Liver (tissue), 3 donors: ENCODE measurements at regions not wholly inside any gene's neighbourhood (a gene's known extent, or its start where the extent isn't known, plus 50 kb on each side); places are given as distances from the start of the nearest gene placed in this dataset.

Source experiments
- FOXA1 ChIP-seq: IDR thresholded peaks from 2 replicates; pipeline ENCODE4 v1.6.1; 2016; ENCODE audit warnings: antibody characterized with exemption
- GABPA ChIP-seq, 2 donors: IDR thresholded peaks in 1 of 2; conservative IDR thresholded peaks in 1 of 2; 2 replicates each; pipeline ENCODE4 v1.6.1; 2016; ENCODE audit warnings: antibody characterized with exemption in 2 of 2, mild to moderate bottlenecking in 1 of 2, moderate library complexity in 1 of 2
- HNF4A ChIP-seq, 2 donors: conservative IDR thresholded peaks; 2 replicates each; pipeline ENCODE4 v1.6.1; 2016; ENCODE audit warnings: antibody characterized with exemption in 2 of 2, mild to moderate bottlenecking in 2 of 2
- RAD21 ChIP-seq, 2 donors: IDR thresholded peaks; 2 replicates each; pipeline ENCODE4 v1.6.1; 2016; ENCODE audit warnings: antibody characterized with exemption in 2 of 2, mild to moderate bottlenecking in 2 of 2
- RXRA ChIP-seq, 2 donors: IDR thresholded peaks; 2 replicates each; pipeline ENCODE4 v1.6.1; 2017 to 2018; ENCODE audit warnings: antibody characterized with exemption in 2 of 2, mild to moderate bottlenecking in 1 of 2
- TAF1 ChIP-seq: conservative IDR thresholded peaks from 2 replicates; pipeline ENCODE4 v1.6.1; 2016; ENCODE audit warnings: antibody characterized with exemption, mild to moderate bottlenecking
- YY1 ChIP-seq: IDR thresholded peaks from 2 replicates; pipeline ENCODE4 v1.6.1; 2016; ENCODE audit warnings: antibody characterized with exemption, mild to moderate bottlenecking
- TF ChIP-seq, protein P1 (sequence below): IDR thresholded peaks from 2 replicates; pipeline ENCODE4 v1.6.1; 2016; ENCODE audit warnings: antibody characterized with exemption
- TF ChIP-seq, protein P2 (sequence below): IDR thresholded peaks from 2 replicates; pipeline ENCODE4 v1.6.1; 2016; ENCODE audit warnings: antibody characterized with exemption
- TF ChIP-seq, protein P3 (sequence below): fragments of 150-350 bp; IDR thresholded peaks from 2 replicates; pipeline ENCODE4 v1.5.1; 2017; ENCODE audit warnings: improper control_type of control experiment, low read depth, low read length; ENCODE audit not compliant: missing input control
- TF ChIP-seq, protein P4 (sequence below): IDR thresholded peaks from 2 replicates; pipeline ENCODE4 v1.6.1; 2016; ENCODE audit warnings: antibody characterized with exemption, mild to moderate bottlenecking
- TF ChIP-seq, protein P5 (sequence below): IDR thresholded peaks from 2 replicates; pipeline ENCODE4 v1.6.1; 2016; ENCODE audit warnings: antibody characterized with exemption
- donor health status: healthy.
- donor health status: healthy.

DNA sequence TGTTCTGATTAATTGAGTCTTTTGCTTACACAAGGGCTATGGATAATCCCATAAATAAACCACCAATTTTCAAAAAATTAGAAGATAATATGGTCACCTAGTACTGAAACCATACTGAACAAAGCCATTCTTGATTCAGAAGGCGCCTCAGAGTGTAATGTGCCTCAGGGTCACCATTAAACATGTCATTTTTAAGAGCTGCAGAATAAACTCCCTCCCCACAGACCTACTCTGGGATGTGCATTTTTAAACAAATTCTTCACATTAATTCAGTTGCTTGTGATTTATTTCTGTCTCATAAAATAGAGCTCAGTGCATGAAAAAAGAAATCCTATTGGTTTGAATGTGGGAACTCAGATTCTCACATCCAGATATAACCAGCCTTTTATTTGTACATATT lies 202.1 kb upstream of the HEY2 start:
- TF ChIP-seq, protein P1, sequence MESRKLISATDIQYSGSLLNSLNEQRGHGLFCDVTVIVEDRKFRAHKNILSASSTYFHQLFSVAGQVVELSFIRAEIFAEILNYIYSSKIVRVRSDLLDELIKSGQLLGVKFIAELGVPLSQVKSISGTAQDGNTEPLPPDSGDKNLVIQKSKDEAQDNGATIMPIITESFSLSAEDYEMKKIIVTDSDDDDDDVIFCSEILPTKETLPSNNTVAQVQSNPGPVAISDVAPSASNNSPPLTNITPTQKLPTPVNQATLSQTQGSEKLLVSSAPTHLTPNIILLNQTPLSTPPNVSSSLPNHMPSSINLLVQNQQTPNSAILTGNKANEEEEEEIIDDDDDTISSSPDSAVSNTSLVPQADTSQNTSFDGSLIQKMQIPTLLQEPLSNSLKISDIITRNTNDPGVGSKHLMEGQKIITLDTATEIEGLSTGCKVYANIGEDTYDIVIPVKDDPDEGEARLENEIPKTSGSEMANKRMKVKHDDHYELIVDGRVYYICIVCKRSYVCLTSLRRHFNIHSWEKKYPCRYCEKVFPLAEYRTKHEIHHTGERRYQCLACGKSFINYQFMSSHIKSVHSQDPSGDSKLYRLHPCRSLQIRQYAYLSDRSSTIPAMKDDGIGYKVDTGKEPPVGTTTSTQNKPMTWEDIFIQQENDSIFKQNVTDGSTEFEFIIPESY = no peak
- TF ChIP-seq, protein P2, sequence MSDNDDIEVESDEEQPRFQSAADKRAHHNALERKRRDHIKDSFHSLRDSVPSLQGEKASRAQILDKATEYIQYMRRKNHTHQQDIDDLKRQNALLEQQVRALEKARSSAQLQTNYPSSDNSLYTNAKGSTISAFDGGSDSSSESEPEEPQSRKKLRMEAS = no peak
- TF ChIP-seq, protein P3, sequence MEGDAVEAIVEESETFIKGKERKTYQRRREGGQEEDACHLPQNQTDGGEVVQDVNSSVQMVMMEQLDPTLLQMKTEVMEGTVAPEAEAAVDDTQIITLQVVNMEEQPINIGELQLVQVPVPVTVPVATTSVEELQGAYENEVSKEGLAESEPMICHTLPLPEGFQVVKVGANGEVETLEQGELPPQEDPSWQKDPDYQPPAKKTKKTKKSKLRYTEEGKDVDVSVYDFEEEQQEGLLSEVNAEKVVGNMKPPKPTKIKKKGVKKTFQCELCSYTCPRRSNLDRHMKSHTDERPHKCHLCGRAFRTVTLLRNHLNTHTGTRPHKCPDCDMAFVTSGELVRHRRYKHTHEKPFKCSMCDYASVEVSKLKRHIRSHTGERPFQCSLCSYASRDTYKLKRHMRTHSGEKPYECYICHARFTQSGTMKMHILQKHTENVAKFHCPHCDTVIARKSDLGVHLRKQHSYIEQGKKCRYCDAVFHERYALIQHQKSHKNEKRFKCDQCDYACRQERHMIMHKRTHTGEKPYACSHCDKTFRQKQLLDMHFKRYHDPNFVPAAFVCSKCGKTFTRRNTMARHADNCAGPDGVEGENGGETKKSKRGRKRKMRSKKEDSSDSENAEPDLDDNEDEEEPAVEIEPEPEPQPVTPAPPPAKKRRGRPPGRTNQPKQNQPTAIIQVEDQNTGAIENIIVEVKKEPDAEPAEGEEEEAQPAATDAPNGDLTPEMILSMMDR = no peak
- TF ChIP-seq, protein P4, sequence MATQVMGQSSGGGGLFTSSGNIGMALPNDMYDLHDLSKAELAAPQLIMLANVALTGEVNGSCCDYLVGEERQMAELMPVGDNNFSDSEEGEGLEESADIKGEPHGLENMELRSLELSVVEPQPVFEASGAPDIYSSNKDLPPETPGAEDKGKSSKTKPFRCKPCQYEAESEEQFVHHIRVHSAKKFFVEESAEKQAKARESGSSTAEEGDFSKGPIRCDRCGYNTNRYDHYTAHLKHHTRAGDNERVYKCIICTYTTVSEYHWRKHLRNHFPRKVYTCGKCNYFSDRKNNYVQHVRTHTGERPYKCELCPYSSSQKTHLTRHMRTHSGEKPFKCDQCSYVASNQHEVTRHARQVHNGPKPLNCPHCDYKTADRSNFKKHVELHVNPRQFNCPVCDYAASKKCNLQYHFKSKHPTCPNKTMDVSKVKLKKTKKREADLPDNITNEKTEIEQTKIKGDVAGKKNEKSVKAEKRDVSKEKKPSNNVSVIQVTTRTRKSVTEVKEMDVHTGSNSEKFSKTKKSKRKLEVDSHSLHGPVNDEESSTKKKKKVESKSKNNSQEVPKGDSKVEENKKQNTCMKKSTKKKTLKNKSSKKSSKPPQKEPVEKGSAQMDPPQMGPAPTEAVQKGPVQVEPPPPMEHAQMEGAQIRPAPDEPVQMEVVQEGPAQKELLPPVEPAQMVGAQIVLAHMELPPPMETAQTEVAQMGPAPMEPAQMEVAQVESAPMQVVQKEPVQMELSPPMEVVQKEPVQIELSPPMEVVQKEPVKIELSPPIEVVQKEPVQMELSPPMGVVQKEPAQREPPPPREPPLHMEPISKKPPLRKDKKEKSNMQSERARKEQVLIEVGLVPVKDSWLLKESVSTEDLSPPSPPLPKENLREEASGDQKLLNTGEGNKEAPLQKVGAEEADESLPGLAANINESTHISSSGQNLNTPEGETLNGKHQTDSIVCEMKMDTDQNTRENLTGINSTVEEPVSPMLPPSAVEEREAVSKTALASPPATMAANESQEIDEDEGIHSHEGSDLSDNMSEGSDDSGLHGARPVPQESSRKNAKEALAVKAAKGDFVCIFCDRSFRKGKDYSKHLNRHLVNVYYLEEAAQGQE = no peak
- no peak for TF ChIP-seq FOXA1
- no peak for TF ChIP-seq GABPA (IDR thresholded peaks at IDR 0.05 in 1 of 2, conservative IDR thresholded peaks at IDR 0.05 in 1 of 2)
- TF ChIP-seq HNF4A (conservative IDR thresholded peaks at IDR 0.05) = no peak
- TF ChIP-seq TAF1 = no peak
- TF ChIP-seq, protein P5, sequence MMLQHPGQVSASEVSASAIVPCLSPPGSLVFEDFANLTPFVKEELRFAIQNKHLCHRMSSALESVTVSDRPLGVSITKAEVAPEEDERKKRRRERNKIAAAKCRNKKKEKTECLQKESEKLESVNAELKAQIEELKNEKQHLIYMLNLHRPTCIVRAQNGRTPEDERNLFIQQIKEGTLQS = no peak
- no peak for TF ChIP-seq RXRA (IDR thresholded peaks at IDR 0.05)
- no peak for TF ChIP-seq RAD21 (IDR thresholded peaks at IDR 0.05)
- no peak for TF ChIP-seq YY1
